Activated CD4-positive, alpha-beta T cell treated with anti-CD3 and anti-CD28 coated beads, Interleukin-2, Interleukin-6, amounts not matched to agents 100 ng/mL and 50 ng/mL, durations not matched to agents 16 hours and 8 hours (primary cell): ENCODE measurements at regions not wholly inside any gene's neighbourhood (a gene's known extent, or its start where the extent isn't known, plus 50 kb on each side); places are given as distances from the start of the nearest gene placed in this dataset.
"Not testable (repeated sequence)": the region's sequence is repeated elsewhere in the genome, so short reads cannot be mapped to it uniquely, and the experiment has no call there.

Experiments used
- DNase-seq: peaks from one replicate; pipeline ENCODE4 v3.0.0-alpha.2; 2020

- DNase-seq, result no peak
Observed at GRCh38 chr14:82635915-82636314, 1102.3 kb upstream of the SEL1L start.

GRCh38 chr14:82636426-82636825 lies 1102.8 kb upstream of the SEL1L start:
- DNase-seq, result no peak

GRCh38 chr14:82641050-82641540 lies 1107.4 kb upstream of the SEL1L start:
- DNase-seq, result no peak

GRCh38 chr14:82642425-82642824 lies 1108.8 kb upstream of the SEL1L start:
- DNase-seq, result peak; percentile 10

- DNase-seq, result no peak
Observed at GRCh38 chr14:82647088-82647810, 1113.6 kb upstream of the SEL1L start.

- DNase-seq, result no peak
Observed at GRCh38 chr14:82655770-82656169, 1122.1 kb upstream of the SEL1L start.

- DNase-seq, result no peak
Observed at GRCh38 chr14:82657186-82657675, 1123.6 kb upstream of the SEL1L start.

- no peak for DNase-seq
Observed at GRCh38 chr14:82661258-82661657, 1127.6 kb upstream of the SEL1L start.

GRCh38 chr14:82667006-82667405 lies 1133.4 kb upstream of the SEL1L start:
- DNase-seq, result no peak

- DNase-seq, result no peak
Observed at GRCh38 chr14:82667501-82667900, 1133.8 kb upstream of the SEL1L start.

GRCh38 chr14:82676403-82676802 lies 1142.8 kb upstream of the SEL1L start:
- DNase-seq, result no peak

- no peak for DNase-seq
Observed at GRCh38 chr14:82689948-82690347, 1156.3 kb upstream of the SEL1L start.

- not testable (repeated sequence) for DNase-seq
Observed at GRCh38 chr14:82691191-82691590, 1157.5 kb upstream of the SEL1L start.

- DNase-seq, result no peak
Observed at GRCh38 chr14:82694820-82695219, 1161.2 kb upstream of the SEL1L start.

- DNase-seq, result no peak
Observed at GRCh38 chr14:82704218-82704617, 1170.6 kb upstream of the SEL1L start.

- peak; percentile 58 for DNase-seq
Observed at GRCh38 chr14:82710267-82710841, 1176.7 kb upstream of the SEL1L start.

- DNase-seq, result no peak
Observed at GRCh38 chr14:82719617-82720016, 1186.0 kb upstream of the SEL1L start.

GRCh38 chr14:82720431-82720830 lies 1186.8 kb upstream of the SEL1L start:
- no peak for DNase-seq

- no peak for DNase-seq
Observed at GRCh38 chr14:82720946-82721345, 1187.3 kb upstream of the SEL1L start.

GRCh38 chr14:82724316-82724715 lies 1190.7 kb upstream of the SEL1L start:
- no peak for DNase-seq

- no peak for DNase-seq
Observed at GRCh38 chr14:82725213-82725612, 1191.6 kb upstream of the SEL1L start.

GRCh38 chr14:82731526-82731925 lies 1197.9 kb upstream of the SEL1L start:
- DNase-seq, result no peak

- no peak for DNase-seq
Observed at GRCh38 chr14:82740547-82740946, 1206.9 kb upstream of the SEL1L start.

GRCh38 chr14:82755476-82755875 lies 1221.8 kb upstream of the SEL1L start:
- no peak for DNase-seq

GRCh38 chr14:82755923-82756322 lies 1222.3 kb upstream of the SEL1L start:
- no peak for DNase-seq
